GM18870 (cell line): ENCODE measurements at regions not wholly inside any gene's neighbourhood (a gene's known extent, or its start where the extent isn't known, plus 50 kb on each side); places are given as distances from the start of the nearest gene placed in this dataset.
"Not testable (repeated sequence)": the region's sequence is repeated elsewhere in the genome, so short reads cannot be mapped to it uniquely, and the experiment has no call there.

ENCODE experiments used
- ATAC-seq: cut with Tn5 transposase; IDR thresholded peaks from one replicate; pipeline ENCODE4 v1.9.1; 2021; ENCODE audit warnings: moderate library complexity; ENCODE audit not compliant: unreplicated experiment

GRCh38 chr11:38182126-38182866, 1584.3 kb upstream of the RAG2 start:
- no peak for ATAC-seq

GRCh38 chr11:38176686-38177322, 1578.8 kb upstream of the RAG2 start:
- ATAC-seq: no peak

- ATAC-seq: no peak
Measured at GRCh38 chr11:38173676-38174075, 1575.6 kb upstream of the RAG2 start.

- ATAC-seq: no peak
Measured at GRCh38 chr11:38169286-38169685, 1571.2 kb upstream of the RAG2 start.

GRCh38 chr11:38163526-38163925, 1565.5 kb upstream of the RAG2 start:
- ATAC-seq: no peak

- no peak for ATAC-seq
Measured at GRCh38 chr11:38160433-38160832, 1562.4 kb upstream of the RAG2 start.

- ATAC-seq: no peak
Measured at GRCh38 chr11:38159038-38159437, 1561.0 kb upstream of the RAG2 start.

GRCh38 chr11:38156495-38157146, 1558.6 kb upstream of the RAG2 start:
- no peak for ATAC-seq

- ATAC-seq: no peak
Measured at GRCh38 chr11:38155856-38156255, 1557.8 kb upstream of the RAG2 start.

GRCh38 chr11:38153985-38154384, 1555.9 kb upstream of the RAG2 start:
- ATAC-seq: no peak

- ATAC-seq: no peak
Measured at GRCh38 chr11:38143852-38144251, 1545.8 kb upstream of the RAG2 start.

GRCh38 chr11:38138972-38139371, 1540.9 kb upstream of the RAG2 start:
- ATAC-seq: no peak

GRCh38 chr11:38136887-38137286, 1538.9 kb upstream of the RAG2 start:
- no peak for ATAC-seq

GRCh38 chr11:38131535-38131934, 1533.5 kb upstream of the RAG2 start:
- ATAC-seq: no peak

- ATAC-seq: no peak
Measured at GRCh38 chr11:38130976-38131375, 1532.9 kb upstream of the RAG2 start.

- ATAC-seq: no peak
Measured at GRCh38 chr11:38130514-38130913, 1532.5 kb upstream of the RAG2 start.

- no peak for ATAC-seq
Measured at GRCh38 chr11:38123673-38124072, 1525.6 kb upstream of the RAG2 start.

- not testable (repeated sequence) for ATAC-seq
Measured at GRCh38 chr11:38116616-38117015, 1518.6 kb upstream of the RAG2 start.

GRCh38 chr11:38115381-38115780, 1517.3 kb upstream of the RAG2 start:
- ATAC-seq: not testable (repeated sequence)

- no peak for ATAC-seq
Measured at GRCh38 chr11:38100836-38101462, 1502.9 kb upstream of the RAG2 start.

- no peak for ATAC-seq
Measured at GRCh38 chr11:38095268-38095667, 1497.2 kb upstream of the RAG2 start.

GRCh38 chr11:38089726-38090125, 1491.7 kb upstream of the RAG2 start:
- ATAC-seq: no peak
